GM12878 (cell line): ENCODE measurements at regions not wholly inside any gene's neighbourhood (a gene's known extent, or its start where the extent isn't known, plus 50 kb on each side); places are given as distances from the start of the nearest gene placed in this dataset.

Source experiments
- JUND ChIP-seq: IDR thresholded peaks from 2 replicates; pipeline ENCODE4 v1.6.1; 2012; ENCODE audit warnings: low read depth, mild to moderate bottlenecking, low read length, improper control_type of control experiment, moderate library complexity
- MXI1 ChIP-seq: fragments of 150-350 bp; IDR thresholded peaks from 2 replicates; pipeline ENCODE4 v1.6.1; 2011; ENCODE audit warnings: low read depth, mild to moderate bottlenecking, inconsistent platforms, low read length, improper control_type of control experiment
- POLR2A ChIP-seq: IDR thresholded peaks from 2 replicates; pipeline ENCODE4 v1.6.1; 2011; ENCODE audit warnings: low read depth, mild to moderate bottlenecking, low read length
- POLR2AphosphoS5 ChIP-seq: IDR thresholded peaks from 2 replicates; pipeline ENCODE4 v1.6.1; 2011; ENCODE audit warnings: mild to moderate bottlenecking, low read length, inconsistent platforms
- SIN3A ChIP-seq: IDR thresholded peaks from 2 replicates; pipeline ENCODE4 v1.6.1; 2012; ENCODE audit warnings: low read depth, low read length, improper control_type of control experiment
- SP1 ChIP-seq: IDR thresholded peaks from one replicate; pipeline ENCODE4 v1.6.1; 2011; ENCODE audit warnings: low read depth, low read length
- TF ChIP-seq, protein P1 (sequence below): IDR thresholded peaks from 2 replicates; pipeline ENCODE4 v1.6.1; 2011; ENCODE audit warnings: borderline replicate concordance, low read depth, mild to moderate bottlenecking, moderate library complexity, mixed read lengths, low read length; ENCODE audit not compliant: insufficient read depth; ENCODE audit errors: extremely low read length

GRCh38 chr20:63064310-63064709, 57.5 kb upstream of the BHLHE23 start:
- TF ChIP-seq SP1 (no peak), MXI1 (no peak), POLR2AphosphoS5 (no peak; the same call in 1 of the 2 replicates), JUND (no peak), POLR2A (no peak), SIN3A (no peak)
- TF ChIP-seq, protein P1, sequence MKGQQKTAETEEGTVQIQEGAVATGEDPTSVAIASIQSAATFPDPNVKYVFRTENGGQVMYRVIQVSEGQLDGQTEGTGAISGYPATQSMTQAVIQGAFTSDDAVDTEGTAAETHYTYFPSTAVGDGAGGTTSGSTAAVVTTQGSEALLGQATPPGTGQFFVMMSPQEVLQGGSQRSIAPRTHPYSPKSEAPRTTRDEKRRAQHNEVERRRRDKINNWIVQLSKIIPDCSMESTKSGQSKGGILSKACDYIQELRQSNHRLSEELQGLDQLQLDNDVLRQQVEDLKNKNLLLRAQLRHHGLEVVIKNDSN, result no peak
